ENCODE measurements at regions not wholly inside any gene's neighbourhood (a gene's known extent, or its start where the extent isn't known, plus 50 kb on each side); places are given as distances from the start of the nearest gene placed in this dataset.

- H3K9ac ChIP-seq (ENCODE audit: low read depth in 1 of 3, low read length in 3 of 3) = no peak overlapping the region
- no peaks in the 10 kb centered on the region for H3K36me3 ChIP-seq (ENCODE audit: control insufficient read depth in 3 of 3, insufficient read depth in 3 of 3, low read length in 3 of 3)
- no peaks in the 10 kb centered on the region for H3K9me3 ChIP-seq (ENCODE audit: control insufficient read depth in 3 of 3, low read length in 3 of 3)
- no peak overlapping the region for H3K4me3 ChIP-seq (ENCODE audit: low read length in 3 of 3)
- no peak overlapping the region for H3K27ac ChIP-seq (ENCODE audit: low read depth, low read length)
- no peaks in the 10 kb centered on the region for H3K4me1 ChIP-seq (ENCODE audit: control insufficient read depth in 3 of 3, insufficient read depth in 3 of 3, low read length in 3 of 3)
- H3K27me3 ChIP-seq (ENCODE audit: control insufficient read depth in 3 of 3, insufficient read depth in 3 of 3, low read length in 3 of 3) = no peaks in the 10 kb centered on the region
These were observed 133.5 kb upstream of the MAP3K7 start for GRCh38 chr6:90720404-90720803.

GRCh38 chr6:90719321-90720195 is 132.7 kb upstream of the MAP3K7 start:
- Histone ChIP-seq H3K4me1 (ENCODE audit: control insufficient read depth in 3 of 3, insufficient read depth in 3 of 3, low read length in 3 of 3) (no peaks in the 10 kb centered on the region), H3K27me3 (ENCODE audit: control insufficient read depth in 3 of 3, insufficient read depth in 3 of 3, low read length in 3 of 3) (no peaks in the 10 kb centered on the region), H3K4me3 (ENCODE audit: low read length in 3 of 3) (no peak overlapping the region), H3K27ac (ENCODE audit: low read depth, low read length) (no peak overlapping the region), H3K9me3 (ENCODE audit: control insufficient read depth in 3 of 3, low read length in 3 of 3) (no peaks in the 10 kb centered on the region), H3K9ac (ENCODE audit: low read depth in 1 of 3, low read length in 3 of 3) (no peak overlapping the region), H3K36me3 (ENCODE audit: control insufficient read depth in 3 of 3, insufficient read depth in 3 of 3, low read length in 3 of 3) (no peaks in the 10 kb centered on the region)

- no peaks in the 10 kb centered on the region for H3K36me3 ChIP-seq (ENCODE audit: control insufficient read depth in 3 of 3, insufficient read depth in 3 of 3, low read length in 3 of 3)
- H3K9me3 ChIP-seq (ENCODE audit: control insufficient read depth in 3 of 3, low read length in 3 of 3) = no peaks in the 10 kb centered on the region
- no peak overlapping the region for H3K27ac ChIP-seq (ENCODE audit: low read depth, low read length)
- H3K4me1 ChIP-seq (ENCODE audit: control insufficient read depth in 3 of 3, insufficient read depth in 3 of 3, low read length in 3 of 3) = no peaks in the 10 kb centered on the region
- H3K9ac ChIP-seq (ENCODE audit: low read depth in 1 of 3, low read length in 3 of 3) = no peak overlapping the region
- no peak overlapping the region for H3K4me3 ChIP-seq (ENCODE audit: low read length in 3 of 3)
- H3K27me3 ChIP-seq (ENCODE audit: control insufficient read depth in 3 of 3, insufficient read depth in 3 of 3, low read length in 3 of 3) = no peaks in the 10 kb centered on the region
These were observed 129.5 kb upstream of the MAP3K7 start for GRCh38 chr6:90716376-90716775.

- Histone ChIP-seq H3K27me3 (ENCODE audit: control insufficient read depth in 3 of 3, insufficient read depth in 3 of 3, low read length in 3 of 3) (no peaks in the 10 kb centered on the region), H3K36me3 (ENCODE audit: control insufficient read depth in 3 of 3, insufficient read depth in 3 of 3, low read length in 3 of 3) (no peaks in the 10 kb centered on the region), H3K9me3 (ENCODE audit: control insufficient read depth in 3 of 3, low read length in 3 of 3) (no peaks in the 10 kb centered on the region), H3K27ac (ENCODE audit: low read depth, low read length) (no peak overlapping the region), H3K4me3 (ENCODE audit: low read length in 3 of 3) (no peak overlapping the region), H3K4me1 (ENCODE audit: control insufficient read depth in 3 of 3, insufficient read depth in 3 of 3, low read length in 3 of 3) (no peaks in the 10 kb centered on the region), H3K9ac (ENCODE audit: low read depth in 1 of 3, low read length in 3 of 3) (no peak overlapping the region)
These were observed 128.3 kb upstream of the MAP3K7 start for GRCh38 chr6:90715093-90715655.

GRCh38 chr6:90714319-90714718 is 127.4 kb upstream of the MAP3K7 start:
- no peaks in the 10 kb centered on the region for H3K4me1 ChIP-seq (ENCODE audit: control insufficient read depth in 3 of 3, insufficient read depth in 3 of 3, low read length in 3 of 3)
- H3K9me3 ChIP-seq (ENCODE audit: control insufficient read depth in 3 of 3, low read length in 3 of 3) = no peaks in the 10 kb centered on the region
- H3K4me3 ChIP-seq (ENCODE audit: low read length in 3 of 3) = no peak overlapping the region
- no peaks in the 10 kb centered on the region for H3K36me3 ChIP-seq (ENCODE audit: control insufficient read depth in 3 of 3, insufficient read depth in 3 of 3, low read length in 3 of 3)
- H3K27me3 ChIP-seq (ENCODE audit: control insufficient read depth in 3 of 3, insufficient read depth in 3 of 3, low read length in 3 of 3) = no peaks in the 10 kb centered on the region
- no peak overlapping the region for H3K9ac ChIP-seq (ENCODE audit: low read depth in 1 of 3, low read length in 3 of 3)
- H3K27ac ChIP-seq (ENCODE audit: low read depth, low read length) = no peak overlapping the region

- H3K9ac ChIP-seq (ENCODE audit: low read depth in 1 of 3, low read length in 3 of 3) = no peak overlapping the region
- no peaks in the 10 kb centered on the region for H3K36me3 ChIP-seq (ENCODE audit: control insufficient read depth in 3 of 3, insufficient read depth in 3 of 3, low read length in 3 of 3)
- no peaks in the 10 kb centered on the region for H3K9me3 ChIP-seq (ENCODE audit: control insufficient read depth in 3 of 3, low read length in 3 of 3)
- H3K4me1 ChIP-seq (ENCODE audit: control insufficient read depth in 3 of 3, insufficient read depth in 3 of 3, low read length in 3 of 3) = no peaks in the 10 kb centered on the region
- no peak overlapping the region for H3K27ac ChIP-seq (ENCODE audit: low read depth, low read length)
- no peak overlapping the region for H3K4me3 ChIP-seq (ENCODE audit: low read length in 3 of 3)
- H3K27me3 ChIP-seq (ENCODE audit: control insufficient read depth in 3 of 3, insufficient read depth in 3 of 3, low read length in 3 of 3) = no peaks in the 10 kb centered on the region
These were observed 125.2 kb upstream of the MAP3K7 start for GRCh38 chr6:90712114-90712513.

- no peak overlapping the region for H3K27ac ChIP-seq (ENCODE audit: low read depth, low read length)
- H3K9me3 ChIP-seq (ENCODE audit: control insufficient read depth in 3 of 3, low read length in 3 of 3) = no peaks in the 10 kb centered on the region
- H3K9ac ChIP-seq (ENCODE audit: low read depth in 1 of 3, low read length in 3 of 3) = no peak overlapping the region
- H3K4me1 ChIP-seq (ENCODE audit: control insufficient read depth in 3 of 3, insufficient read depth in 3 of 3, low read length in 3 of 3) = no peaks in the 10 kb centered on the region
- H3K36me3 ChIP-seq (ENCODE audit: control insufficient read depth in 3 of 3, insufficient read depth in 3 of 3, low read length in 3 of 3) = no peaks in the 10 kb centered on the region
- H3K27me3 ChIP-seq (ENCODE audit: control insufficient read depth in 3 of 3, insufficient read depth in 3 of 3, low read length in 3 of 3) = no peaks in the 10 kb centered on the region
- H3K4me3 ChIP-seq (ENCODE audit: low read length in 3 of 3) = no peak overlapping the region
These were observed 122.6 kb upstream of the MAP3K7 start for GRCh38 chr6:90709431-90709996.

GRCh38 chr6:90708206-90708737 is 121.4 kb upstream of the MAP3K7 start:
- H3K9me3 ChIP-seq (ENCODE audit: control insufficient read depth in 3 of 3, low read length in 3 of 3) = no peaks in the 10 kb centered on the region
- H3K36me3 ChIP-seq (ENCODE audit: control insufficient read depth in 3 of 3, insufficient read depth in 3 of 3, low read length in 3 of 3) = no peaks in the 10 kb centered on the region
- no peak overlapping the region for H3K9ac ChIP-seq (ENCODE audit: low read depth in 1 of 3, low read length in 3 of 3)
- no peaks in the 10 kb centered on the region for H3K4me1 ChIP-seq (ENCODE audit: control insufficient read depth in 3 of 3, insufficient read depth in 3 of 3, low read length in 3 of 3)
- no peak overlapping the region for H3K27ac ChIP-seq (ENCODE audit: low read depth, low read length)
- H3K4me3 ChIP-seq (ENCODE audit: low read length in 3 of 3) = no peak overlapping the region
- H3K27me3 ChIP-seq (ENCODE audit: control insufficient read depth in 3 of 3, insufficient read depth in 3 of 3, low read length in 3 of 3) = no peaks in the 10 kb centered on the region

GRCh38 chr6:90707246-90707645 is 120.4 kb upstream of the MAP3K7 start:
- Histone ChIP-seq H3K36me3 (ENCODE audit: control insufficient read depth in 3 of 3, insufficient read depth in 3 of 3, low read length in 3 of 3) (no peaks in the 10 kb centered on the region), H3K4me3 (ENCODE audit: low read length in 3 of 3) (no peak overlapping the region), H3K27me3 (ENCODE audit: control insufficient read depth in 3 of 3, insufficient read depth in 3 of 3, low read length in 3 of 3) (no peaks in the 10 kb centered on the region), H3K27ac (ENCODE audit: low read depth, low read length) (no peak overlapping the region), H3K4me1 (ENCODE audit: control insufficient read depth in 3 of 3, insufficient read depth in 3 of 3, low read length in 3 of 3) (no peaks in the 10 kb centered on the region), H3K9ac (ENCODE audit: low read depth in 1 of 3, low read length in 3 of 3) (no peak overlapping the region), H3K9me3 (ENCODE audit: control insufficient read depth in 3 of 3, low read length in 3 of 3) (no peaks in the 10 kb centered on the region)

GRCh38 chr6:90703336-90703735 is 116.5 kb upstream of the MAP3K7 start:
- Histone ChIP-seq H3K9me3 (ENCODE audit: control insufficient read depth in 3 of 3, low read length in 3 of 3) (no peaks in the 10 kb centered on the region), H3K4me3 (ENCODE audit: low read length in 3 of 3) (no peak overlapping the region), H3K27ac (ENCODE audit: low read depth, low read length) (no peak overlapping the region), H3K9ac (ENCODE audit: low read depth in 1 of 3, low read length in 3 of 3) (no peak overlapping the region), H3K4me1 (ENCODE audit: control insufficient read depth in 3 of 3, insufficient read depth in 3 of 3, low read length in 3 of 3) (no peaks in the 10 kb centered on the region), H3K27me3 (ENCODE audit: control insufficient read depth in 3 of 3, insufficient read depth in 3 of 3, low read length in 3 of 3) (no peaks in the 10 kb centered on the region), H3K36me3 (ENCODE audit: control insufficient read depth in 3 of 3, insufficient read depth in 3 of 3, low read length in 3 of 3) (no peaks in the 10 kb centered on the region)

Data from skeletal muscle tissue (tissue), 3 donors.